IMR-90 (cell line): ENCODE measurements at regions not wholly inside any gene's neighbourhood (a gene's known extent, or its start where the extent isn't known, plus 50 kb on each side); places are given as distances from the start of the nearest gene placed in this dataset.

ENCODE experiments used
- BHLHE40 ChIP-seq: fragments of 150-350 bp; IDR thresholded peaks from 2 replicates; pipeline ENCODE4 v1.6.1; 2016; ENCODE audit warnings: mild to moderate bottlenecking, low read depth, low read length
- CTCF ChIP-seq: conservative IDR thresholded peaks from 2 replicates; pipeline ENCODE4 v1.5.1; 2012; ENCODE audit warnings: mild to moderate bottlenecking, low read depth, low read length, improper control_type of control experiment
- ELK1 ChIP-seq: fragments of 150-350 bp; IDR thresholded peaks from 2 replicates; pipeline ENCODE4 v1.6.1; 2016; ENCODE audit warnings: low read depth, mild to moderate bottlenecking, low read length, moderate library complexity, borderline replicate concordance
- FOS ChIP-seq: fragments of 150-350 bp; IDR thresholded peaks from 2 replicates; pipeline ENCODE4 v1.6.1; 2016; ENCODE audit warnings: low read depth, low read length
- MAFK ChIP-seq: IDR thresholded peaks from 2 replicates; pipeline ENCODE4 v1.6.1; 2012; ENCODE audit warnings: low read depth, low read length, improper control_type of control experiment
- POLR2A ChIP-seq: IDR thresholded peaks from 2 replicates; pipeline ENCODE4 v1.6.1; 2012; ENCODE audit warnings: mild to moderate bottlenecking, low read depth, low read length
- RAD21 ChIP-seq: IDR thresholded peaks from 2 replicates; pipeline ENCODE4 v1.6.1; 2012; ENCODE audit warnings: low read length, improper control_type of control experiment
- RCOR1 ChIP-seq: IDR thresholded peaks from 2 replicates; pipeline ENCODE4 v1.6.1; 2012; ENCODE audit warnings: mild to moderate bottlenecking, low read length, improper control_type of control experiment; ENCODE audit not compliant: insufficient replicate concordance
- SMC3 ChIP-seq: fragments of 150-350 bp; IDR thresholded peaks from 2 replicates; pipeline ENCODE4 v1.6.1; 2016; ENCODE audit warnings: low read depth, mild to moderate bottlenecking, antibody characterized with exemption, low read length, moderate library complexity

- TF ChIP-seq CTCF, result no peak
- TF ChIP-seq FOS, result no peak
- no peak for TF ChIP-seq POLR2A
- no peak for TF ChIP-seq MAFK
- no peak for TF ChIP-seq ELK1
- TF ChIP-seq BHLHE40, result no peak
- TF ChIP-seq SMC3, result no peak
- no peak for TF ChIP-seq RAD21
- no peak for TF ChIP-seq RCOR1
Observed at GRCh38 chr2:215772634-215773563, 240.5 kb downstream of the MREG start.
